GM13977 (cell line): ENCODE measurements at regions not wholly inside any gene's neighbourhood (a gene's known extent, or its start where the extent isn't known, plus 50 kb on each side); places are given as distances from the start of the nearest gene placed in this dataset.

Experiments used
- DNase-seq: peaks from one replicate; pipeline ENCODE4 v3.0.0; 2012; ENCODE audit warnings: low spot score
- CTCF ChIP-seq: IDR thresholded peaks from 2 replicates; pipeline ENCODE4 v1.5.1; 2012; ENCODE audit warnings: mild to moderate bottlenecking, control low read depth; ENCODE audit not compliant: insufficient read depth; ENCODE audit errors: extremely low read depth, missing control alignments
- in situ Hi-C: fragments of 300-500 bp; cut with MboI; formaldehyde crosslinking; loops from one replicate; pipeline ENCODE4 v1.12.0; 2022; ENCODE audit warnings: low sequenced_read_pairs, low pct_unique_long_range_greater_than_20kb, mixed read lengths, inconsistent platforms; ENCODE audit not compliant: unreplicated experiment

GRCh38 chr10:3723766-3724165, 61.2 kb downstream of the KLF6 start:
- in situ Hi-C loops = no loop called here
- no peak for TF ChIP-seq CTCF
- DNase-seq = no peak

GRCh38 chr10:3720228-3721019, 64.6 kb downstream of the KLF6 start:
- DNase-seq = no peak
- in situ Hi-C loops = no loop called here
- TF ChIP-seq CTCF = no peak

- no peak for DNase-seq
- no peak for TF ChIP-seq CTCF
- in situ Hi-C loops = no loop called here
Observed at GRCh38 chr10:3719024-3719843, 65.8 kb downstream of the KLF6 start.

- no peak for TF ChIP-seq CTCF
Observed at GRCh38 chr10:3716093-3716492, 68.9 kb downstream of the KLF6 start.

GRCh38 chr10:3714967-3715366, 70.0 kb downstream of the KLF6 start:
- no peak for DNase-seq
- no peak for TF ChIP-seq CTCF
- in situ Hi-C loops = no loop called here

More at GRCh38 chr10:3716093-3716492, 68.9 kb downstream of the KLF6 start:
- in situ Hi-C loops = no loop called here
- DNase-seq = no peak

- DNase-seq = no peak
- TF ChIP-seq CTCF = no peak
- in situ Hi-C loops = no loop called here
Observed at GRCh38 chr10:3714531-3714930, 70.5 kb downstream of the KLF6 start.
